HEK293 (cell line): ENCODE measurements at regions not wholly inside any gene's neighbourhood (a gene's known extent, or its start where the extent isn't known, plus 50 kb on each side); places are given as distances from the start of the nearest gene placed in this dataset.

Experiments used
- CTCF ChIP-seq: fragments of 450-650 bp; formaldehyde crosslinking; IDR thresholded peaks from 2 replicates; pipeline ENCODE4 v1.5.1; 2016; ENCODE audit warnings: missing biosample characterization, missing genetic modification characterization
- PBX3 ChIP-seq: sonication (generic); formaldehyde crosslinking; IDR thresholded peaks from 2 replicates; pipeline ENCODE4 v1.8.1; 2022; ENCODE audit warnings: mild to moderate bottlenecking, moderate library complexity, missing genetic modification reagents
- SCRT1 ChIP-seq: fragments of 450-650 bp; formaldehyde crosslinking; IDR thresholded peaks from 2 replicates; pipeline ENCODE4 v1.5.1; 2016; ENCODE audit warnings: missing biosample characterization, missing genetic modification characterization, borderline replicate concordance
- SETDB1 ChIP-seq: IDR thresholded peaks from one replicate; pipeline ENCODE4 v1.6.1; 2017; ENCODE audit warnings: mild to moderate bottlenecking, low read length, moderate library complexity, mixed read lengths; ENCODE audit not compliant: insufficient read length
- ZBTB8A ChIP-seq: fragments of 450-650 bp; formaldehyde crosslinking; IDR thresholded peaks from 2 replicates; pipeline ENCODE4 v1.5.1; 2016; ENCODE audit warnings: missing biosample characterization, missing genetic modification characterization
- ZFP37 ChIP-seq: fragments of 450-650 bp; formaldehyde crosslinking; IDR thresholded peaks from 2 replicates; pipeline ENCODE4 v1.5.1; 2016; ENCODE audit warnings: missing biosample characterization, missing genetic modification characterization
- ZFP41 ChIP-seq: fragments of 450-650 bp; formaldehyde crosslinking; IDR thresholded peaks from 2 replicates; pipeline ENCODE4 v1.5.1; 2016; ENCODE audit warnings: missing biosample characterization, missing genetic modification characterization, borderline replicate concordance
- ZNF362 ChIP-seq: fragments of 450-650 bp; formaldehyde crosslinking; IDR thresholded peaks from 2 replicates; pipeline ENCODE4 v1.5.1; 2016; ENCODE audit warnings: missing biosample characterization, missing genetic modification characterization
- ZNF658 ChIP-seq: fragments of 450-650 bp; formaldehyde crosslinking; IDR thresholded peaks from 2 replicates; pipeline ENCODE4; 2016; ENCODE audit warnings: missing biosample characterization, missing genetic modification characterization
- ZNF704 ChIP-seq: fragments of 450-650 bp; formaldehyde crosslinking; IDR thresholded peaks from 2 replicates; pipeline ENCODE4 v1.5.1; 2016; ENCODE audit warnings: missing biosample characterization, missing genetic modification characterization
- ZNF785 ChIP-seq: fragments of 450-650 bp; formaldehyde crosslinking; IDR thresholded peaks from 2 replicates; pipeline ENCODE4 v1.5.1; 2016; ENCODE audit warnings: missing biosample characterization, missing genetic modification characterization
- ZNF830 ChIP-seq: fragments of 450-650 bp; IDR thresholded peaks from 2 replicates; pipeline ENCODE4 v1.5.0; 2018; ENCODE audit warnings: missing biosample characterization, missing genetic modification characterization, low read depth, mild to moderate bottlenecking, moderate library complexity

- no peak for TF ChIP-seq ZNF785 (tag by site-specific recombination)
- TF ChIP-seq CTCF (tag by site-specific recombination): no peak
- no peak for TF ChIP-seq ZNF658 (tag by site-specific recombination)
- no peak for TF ChIP-seq SCRT1 (tag by site-specific recombination)
- TF ChIP-seq PBX3 (CRISPR knock-in tag): no peak
- no peak for TF ChIP-seq ZNF362 (tag by site-specific recombination)
- TF ChIP-seq ZNF704 (tag by site-specific recombination): no peak
- TF ChIP-seq ZNF830: no peak
- TF ChIP-seq SETDB1: no peak
- TF ChIP-seq ZBTB8A: no peak
- no peak for TF ChIP-seq ZFP37 (tag by site-specific recombination)
- TF ChIP-seq ZFP41 (tag by site-specific recombination): no peak
These were observed 83.1 kb upstream of the TMED7 start for GRCh38 chr5:115708819-115709477.
